ENCODE measurements at regions not wholly inside any gene's neighbourhood (a gene's known extent, or its start where the extent isn't known, plus 50 kb on each side); places are given as distances from the start of the nearest gene placed in this dataset.

- TF ChIP-seq EZH2phosphoT487 (IDR thresholded peaks at IDR 0.05; ENCODE audit: insufficient read depth, low read depth) (no peak), EZH2 (IDR thresholded peaks at IDR 0.05; ENCODE audit: insufficient read depth, poor library complexity, severe bottlenecking) (no peak)
Observed at GRCh38 chr16:17858061-17858460, 387.3 kb upstream of the XYLT1 start.
